GM18951 (cell line): ENCODE measurements at regions not wholly inside any gene's neighbourhood (a gene's known extent, or its start where the extent isn't known, plus 50 kb on each side); places are given as distances from the start of the nearest gene placed in this dataset.

ENCODE experiments used
- POLR2A ChIP-seq: IDR thresholded peaks from 4 replicates; pipeline ENCODE4 v1.6.1; 2011; ENCODE audit warnings: mild to moderate bottlenecking; ENCODE audit not compliant: insufficient read length, insufficient read depth; ENCODE audit errors: extremely low read depth
- in situ Hi-C: fragments of 300-500 bp; cut with MboI; formaldehyde crosslinking; loops from one replicate; pipeline ENCODE4 v1.12.0; 2022; ENCODE audit warnings: low sequenced_read_pairs, mixed read lengths, inconsistent platforms; ENCODE audit not compliant: unreplicated experiment

- in situ Hi-C loops = no loop called here
- TF ChIP-seq POLR2A = no peak
Observed at GRCh38 chr5:62002436-62002835, 303.6 kb upstream of the KIF2A start.

DNA sequence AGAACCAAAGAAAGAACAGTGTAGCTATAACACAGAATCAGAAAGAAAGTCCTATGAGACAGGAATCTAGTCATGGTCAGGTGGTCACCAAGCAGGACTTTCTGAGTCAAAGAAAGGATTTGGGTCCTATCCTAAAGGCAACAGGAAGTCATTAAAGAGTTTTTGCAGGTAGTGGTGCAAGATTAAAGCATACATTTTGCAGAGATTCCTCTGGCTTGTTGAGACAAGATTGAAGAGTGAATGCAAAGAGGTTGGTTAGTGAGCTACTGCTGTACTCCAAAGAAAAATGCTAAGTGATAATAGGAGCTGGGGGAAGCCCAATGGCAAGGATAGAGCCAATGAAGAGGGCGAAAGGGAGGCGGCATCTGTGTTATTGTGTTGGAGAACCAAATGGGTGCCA is 300.5 kb upstream of the KIF2A start:
- TF ChIP-seq POLR2A = no peak

GRCh38 chr5:62007457-62007856 is 298.5 kb upstream of the KIF2A start:
- TF ChIP-seq POLR2A = no peak
- in situ Hi-C loops = no loop called here

More for the DNA sequence above, 300.5 kb upstream of the KIF2A start:
- in situ Hi-C loops = no loop called here

DNA sequence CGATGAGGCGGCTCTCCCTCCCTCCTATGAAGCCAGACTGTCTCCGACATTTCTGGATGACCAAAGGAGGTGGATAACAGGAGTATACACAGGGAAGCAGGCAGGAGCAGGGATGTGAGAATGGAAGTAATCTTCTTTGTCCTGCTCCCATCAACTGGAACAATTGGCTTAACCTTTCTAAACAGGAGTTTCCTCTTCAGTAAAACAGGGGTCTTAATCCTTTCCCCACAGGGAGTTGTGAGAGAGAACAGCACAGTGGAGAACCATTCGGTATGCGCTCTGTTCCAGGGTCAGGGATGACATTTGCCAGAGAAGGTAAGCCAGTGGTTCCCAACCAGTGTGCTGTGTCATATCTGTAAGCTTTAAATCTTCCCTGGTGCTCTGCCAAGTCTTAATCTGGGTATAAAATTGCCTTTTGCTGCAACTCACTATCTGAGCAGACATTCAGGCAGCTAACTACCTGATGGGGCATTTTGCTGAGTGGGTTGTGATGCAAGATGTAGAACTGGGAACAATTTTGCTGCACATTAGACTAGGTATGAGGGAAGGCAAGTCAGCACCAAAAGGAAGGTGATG is 294.8 kb upstream of the KIF2A start:
- in situ Hi-C loops = no loop called here
- no peak for TF ChIP-seq POLR2A

DNA sequence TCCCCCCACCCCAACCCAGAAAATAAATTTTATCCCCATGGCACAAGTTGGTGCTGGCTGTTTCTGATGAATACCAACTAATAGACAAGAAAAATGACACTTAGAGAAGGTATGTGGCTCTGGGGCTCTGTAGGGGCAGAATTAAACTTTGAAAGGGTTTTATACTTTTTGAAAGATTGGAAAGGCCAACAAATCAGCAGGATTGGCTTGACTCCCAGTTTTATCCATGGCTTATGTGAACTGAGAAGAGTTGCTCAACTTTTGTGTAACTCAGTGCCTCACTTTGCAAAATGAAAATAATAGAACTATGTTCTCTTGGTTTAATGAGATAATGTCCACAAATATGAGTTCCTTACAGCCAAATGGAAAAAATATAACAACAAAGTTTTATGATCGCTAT is 288.9 kb upstream of the KIF2A start:
- in situ Hi-C loops = no loop called here
- TF ChIP-seq POLR2A = no peak

DNA sequence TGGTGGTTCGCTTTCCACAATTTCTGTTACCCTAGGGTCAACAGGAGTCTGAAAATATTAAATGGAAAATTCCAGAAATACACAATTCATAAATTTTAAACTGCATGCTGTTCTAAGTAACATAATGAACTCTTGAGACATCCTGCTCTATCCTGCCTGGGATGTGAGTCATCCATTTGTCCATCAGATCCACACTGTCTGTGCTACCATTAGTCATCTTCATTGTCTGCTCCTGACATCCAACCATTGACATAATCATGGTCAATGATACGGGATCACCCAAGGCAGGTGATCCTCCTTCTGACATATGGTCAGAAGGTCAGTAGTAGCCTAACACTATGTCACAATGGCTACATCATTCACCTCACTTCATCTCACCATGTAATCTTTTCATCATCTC is 276.7 kb upstream of the KIF2A start:
- no peak for TF ChIP-seq POLR2A
- in situ Hi-C loops = no loop called here

DNA sequence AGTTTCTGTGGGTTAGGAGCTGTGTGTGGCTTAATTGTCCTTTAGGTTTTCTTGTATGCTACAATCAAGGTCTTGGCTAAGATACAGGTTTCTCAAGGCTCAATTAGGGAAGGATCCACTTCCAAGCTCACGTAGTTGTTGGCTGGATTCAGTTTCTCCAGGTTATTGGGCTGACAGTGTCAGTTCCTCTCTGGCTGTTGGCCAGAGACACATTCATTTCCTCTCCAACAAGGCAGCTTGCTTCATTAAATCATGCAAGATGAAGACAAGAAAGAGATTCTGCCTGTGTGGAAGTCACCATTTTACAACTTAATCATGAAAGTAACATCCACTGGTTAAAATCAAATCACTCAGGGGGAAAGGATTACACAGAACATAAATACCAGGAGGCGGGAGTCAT is 275.7 kb upstream of the KIF2A start:
- in situ Hi-C loops = no loop called here

DNA sequence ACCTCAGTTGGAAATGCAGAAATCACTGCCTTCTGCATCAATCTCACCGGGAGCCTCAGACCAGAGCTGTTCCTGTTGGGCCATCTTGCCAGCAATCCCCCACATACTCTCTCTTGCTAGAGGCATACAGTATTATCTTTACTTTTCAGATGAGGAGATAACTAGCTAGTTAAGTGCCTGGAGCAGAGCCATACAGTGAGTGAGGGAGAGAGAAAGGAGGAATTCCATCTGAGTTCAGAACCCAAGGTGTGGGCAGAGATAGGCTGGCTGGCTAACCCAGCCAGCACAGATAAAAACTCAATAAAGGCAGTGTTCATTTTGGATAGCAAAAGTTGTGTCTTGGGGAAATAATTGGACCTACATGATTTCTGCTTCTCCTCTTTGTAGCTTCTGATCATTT is 268.0 kb upstream of the KIF2A start:
- in situ Hi-C loops = no loop called here
- no peak for TF ChIP-seq POLR2A

More for the DNA sequence above, 275.7 kb upstream of the KIF2A start:
- TF ChIP-seq POLR2A = no peak

- in situ Hi-C loops = no loop called here
- TF ChIP-seq POLR2A = no peak
Observed at GRCh38 chr5:62041156-62041756, 264.8 kb upstream of the KIF2A start.

- in situ Hi-C loops = no loop called here
- TF ChIP-seq POLR2A = no peak
Observed at GRCh38 chr5:62042007-62042406, 264.0 kb upstream of the KIF2A start.

GRCh38 chr5:62043289-62044280 is 262.4 kb upstream of the KIF2A start:
- in situ Hi-C loops = no loop called here
- TF ChIP-seq POLR2A = no peak

GRCh38 chr5:62044989-62045388 is 261.0 kb upstream of the KIF2A start:
- no peak for TF ChIP-seq POLR2A
- in situ Hi-C loops = no loop called here

GRCh38 chr5:62046191-62046590 is 259.8 kb upstream of the KIF2A start:
- in situ Hi-C loops = no loop called here
- TF ChIP-seq POLR2A = no peak

DNA sequence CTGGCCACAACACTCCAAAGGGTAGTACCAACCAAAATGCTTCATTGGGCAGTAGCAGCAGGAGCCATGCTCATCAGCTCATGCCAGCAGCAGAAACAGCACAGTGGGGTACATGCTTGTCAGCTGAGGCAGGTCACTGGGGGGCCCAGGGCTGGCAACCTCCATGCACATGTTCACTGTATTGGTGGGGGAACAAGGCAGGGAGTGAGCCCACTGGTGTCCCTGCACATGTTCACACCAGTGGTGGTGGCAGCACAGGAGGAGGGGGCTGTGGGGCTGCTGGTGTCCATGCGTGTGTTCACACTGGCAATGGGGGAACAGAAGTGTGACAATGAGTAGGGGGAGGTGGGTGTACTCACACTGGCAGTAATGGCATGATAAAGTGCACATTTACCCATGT is 254.3 kb upstream of the KIF2A start:
- in situ Hi-C loops = no loop called here
- TF ChIP-seq POLR2A = no peak

- TF ChIP-seq POLR2A = no peak
- in situ Hi-C loops = no loop called here
Observed at GRCh38 chr5:62059960-62060359, 246.0 kb upstream of the KIF2A start.
